Eye (tissue), 1 donor: ENCODE measurements at regions not wholly inside any gene's neighbourhood (a gene's known extent, or its start where the extent isn't known, plus 50 kb on each side); places are given as distances from the start of the nearest gene placed in this dataset.

Experiments used
- DNase-seq: peaks from one replicate; pipeline ENCODE4 v3.0.0-alpha.2; 2015

DNA sequence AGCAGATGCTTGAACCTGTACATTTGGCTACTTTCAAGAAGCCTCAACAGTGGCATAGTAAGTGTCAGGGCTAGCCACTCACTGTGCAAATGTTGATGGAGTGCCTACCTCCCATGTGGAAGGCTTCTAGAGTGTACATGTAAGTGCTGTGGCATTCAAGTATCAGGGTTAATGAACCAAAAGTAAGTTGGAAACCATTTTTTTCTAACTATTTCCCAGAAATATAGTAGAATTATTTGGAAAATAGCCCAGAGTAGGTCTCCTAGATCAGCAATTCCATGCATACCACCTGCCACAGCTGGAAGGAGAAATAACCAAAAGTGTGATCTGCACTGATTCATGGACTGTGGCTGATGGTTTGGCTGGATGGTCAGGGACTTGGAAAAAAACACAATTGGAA lies 53.3 kb downstream of the FOXD1 start:
- no peak for DNase-seq

- DNase-seq: no peak
Measured at GRCh38 chr5:73394610-73395009, 54.0 kb downstream of the FOXD1 start.

DNA sequence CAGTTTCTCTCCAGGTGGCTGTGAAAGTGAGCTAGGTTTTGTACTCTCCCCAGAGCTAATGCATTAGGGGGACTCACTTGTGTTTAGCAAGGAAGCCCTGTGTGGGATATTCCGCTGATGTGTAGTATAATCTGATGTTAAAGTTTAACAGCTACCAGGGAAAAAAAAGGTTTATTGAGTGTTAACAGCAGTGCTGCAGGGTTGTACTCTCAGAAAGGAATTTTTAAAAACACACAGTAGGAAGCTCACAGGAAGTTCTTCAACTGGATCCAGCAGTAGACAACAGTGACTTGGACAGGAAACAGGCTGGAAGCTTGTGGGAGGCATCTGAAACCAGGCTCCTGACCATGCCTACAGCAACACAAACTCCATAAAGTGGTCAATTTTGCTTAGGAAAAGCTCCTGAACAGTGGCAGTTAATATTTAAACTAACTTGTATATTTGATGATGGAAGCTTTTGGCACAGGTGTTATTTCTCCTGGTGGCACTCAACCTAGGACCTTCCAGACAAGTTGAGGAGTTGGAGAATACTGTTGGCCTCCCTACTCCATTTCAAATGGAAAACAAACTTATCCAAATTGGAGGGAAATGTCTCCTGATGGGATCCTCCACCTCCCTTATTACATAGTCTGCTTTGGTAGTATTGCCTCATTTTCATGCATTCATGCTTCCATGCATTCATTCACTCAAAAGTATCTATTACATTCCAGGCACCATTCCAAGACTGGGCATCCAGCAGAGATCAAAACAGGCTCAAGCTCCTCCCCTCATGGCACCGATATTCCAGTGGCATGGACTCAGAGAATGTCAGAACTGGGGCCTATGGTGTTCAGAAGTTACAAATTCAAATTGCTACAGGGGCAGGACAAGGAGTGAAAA lies 54.7 kb downstream of the FOXD1 start:
- DNase-seq: no peak

DNA sequence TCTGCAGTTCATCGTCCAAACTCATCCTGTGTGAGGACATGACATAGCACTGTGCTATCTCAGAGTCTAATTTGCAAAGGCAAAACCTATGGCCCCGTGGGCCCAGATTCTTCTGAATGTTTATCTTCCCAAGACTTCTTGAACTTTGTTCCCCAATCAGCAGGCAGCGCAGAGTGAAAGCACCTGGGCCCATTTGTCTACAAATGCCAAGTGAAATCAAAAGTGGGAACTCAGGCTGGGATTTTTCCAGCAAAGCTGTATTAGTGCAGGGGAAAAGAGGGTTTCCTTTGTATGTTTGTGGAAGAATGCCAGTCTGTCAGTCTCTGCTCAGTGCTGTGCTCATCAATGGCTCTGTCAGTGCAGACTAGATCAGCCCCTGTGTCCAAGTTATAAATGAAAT lies 55.8 kb downstream of the FOXD1 start:
- DNase-seq: no peak

DNA sequence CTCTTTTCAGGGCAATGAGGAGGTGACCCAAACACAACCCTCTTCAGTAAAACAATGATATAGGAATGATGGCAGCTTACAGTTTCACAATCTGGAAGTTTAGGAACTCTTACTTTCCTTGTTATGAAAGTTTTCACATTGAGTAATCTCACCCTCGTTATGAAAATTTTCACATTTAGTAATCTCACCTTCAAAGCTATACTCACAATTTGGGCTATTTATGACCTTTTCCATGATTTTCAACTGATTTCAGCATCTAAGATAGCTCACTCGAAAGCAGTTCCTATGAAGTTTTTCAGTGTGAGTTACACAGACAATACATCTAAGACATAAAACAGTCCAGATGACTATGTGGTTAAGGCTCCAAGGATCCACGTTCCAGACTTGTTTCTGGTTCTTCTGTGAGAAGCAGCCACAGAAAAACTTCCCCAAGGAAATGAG lies 57.1 kb downstream of the FOXD1 start:
- no peak for DNase-seq

- no peak for DNase-seq
Measured at GRCh38 chr5:73390972-73391371, 57.6 kb downstream of the FOXD1 start.

GRCh38 chr5:73388740-73389139 lies 59.8 kb downstream of the FOXD1 start:
- DNase-seq: peak; percentile 59

DNA sequence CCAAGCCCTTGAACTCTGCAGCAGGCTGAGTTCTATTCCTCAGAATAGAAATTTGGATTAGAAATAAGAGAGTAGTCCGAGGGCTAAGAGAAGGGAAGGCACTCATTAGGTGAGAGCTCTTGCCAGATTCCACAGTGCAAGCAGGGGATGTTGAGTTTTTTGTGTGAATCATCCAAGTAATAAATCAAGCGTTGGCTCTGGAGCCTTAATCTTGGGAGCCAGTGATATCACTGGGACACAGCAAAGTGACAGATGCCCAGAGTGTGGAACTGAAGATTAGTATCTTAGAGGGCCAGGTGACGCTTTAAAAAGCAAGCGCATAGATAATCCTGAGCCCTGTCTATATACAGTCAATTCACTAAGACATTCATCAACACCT lies 60.3 kb downstream of the FOXD1 start:
- DNase-seq: no peak

DNA sequence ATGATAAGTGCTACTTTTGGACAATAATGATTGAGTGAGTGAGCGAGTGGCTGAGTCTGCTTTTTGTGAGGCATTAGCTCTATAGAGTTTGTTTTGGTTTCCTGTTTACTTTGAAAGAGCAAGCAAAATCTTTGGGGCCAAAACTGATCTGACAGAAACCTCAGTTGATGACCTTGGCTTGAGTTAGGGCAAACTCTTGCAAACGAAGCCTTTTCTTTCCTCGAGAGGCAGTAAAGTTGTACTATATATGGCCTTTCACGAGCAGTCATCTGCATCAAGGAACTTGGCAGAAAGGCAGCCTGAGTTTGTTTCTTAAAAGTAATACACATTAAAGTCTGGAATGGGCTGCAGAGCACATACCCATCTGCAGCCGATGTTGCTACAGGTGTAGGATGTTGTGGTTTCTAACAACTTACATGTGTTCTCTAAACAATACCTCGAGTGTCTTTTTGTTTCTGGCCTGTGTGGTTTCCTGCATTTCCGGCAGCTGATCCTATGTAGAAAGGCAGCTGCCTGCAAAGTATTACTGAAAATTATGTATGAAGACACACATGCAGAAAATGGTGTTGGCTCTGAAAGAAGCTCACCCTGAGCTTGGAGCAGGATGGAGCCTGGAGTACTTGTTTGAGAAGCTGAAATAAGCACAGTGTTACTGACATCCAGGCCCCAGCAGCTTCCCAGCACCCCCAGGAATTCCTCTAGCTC lies 60.8 kb downstream of the FOXD1 start:
- peak; percentile 37 for DNase-seq

DNA sequence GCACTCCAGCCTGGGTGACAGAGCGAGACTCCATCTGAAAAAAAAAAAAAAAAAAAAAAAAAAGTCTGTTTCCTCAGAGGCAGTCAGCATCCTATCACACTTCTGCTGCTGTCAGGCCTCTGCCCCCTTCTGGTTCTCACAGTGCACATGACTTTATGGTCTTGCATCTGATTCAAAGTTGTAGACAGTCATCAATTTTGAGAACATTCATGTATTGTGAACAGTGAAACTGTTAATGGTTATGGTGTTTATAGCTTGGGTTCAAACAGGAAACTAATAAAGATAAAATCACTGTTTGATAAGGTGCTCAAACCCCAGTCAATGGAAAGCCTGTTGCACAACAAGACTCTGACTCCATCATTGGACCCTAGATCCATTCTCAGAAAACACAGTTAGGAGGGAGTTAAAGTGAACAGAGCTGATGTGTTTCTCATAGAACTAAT lies 61.4 kb downstream of the FOXD1 start:
- no peak for DNase-seq

DNA sequence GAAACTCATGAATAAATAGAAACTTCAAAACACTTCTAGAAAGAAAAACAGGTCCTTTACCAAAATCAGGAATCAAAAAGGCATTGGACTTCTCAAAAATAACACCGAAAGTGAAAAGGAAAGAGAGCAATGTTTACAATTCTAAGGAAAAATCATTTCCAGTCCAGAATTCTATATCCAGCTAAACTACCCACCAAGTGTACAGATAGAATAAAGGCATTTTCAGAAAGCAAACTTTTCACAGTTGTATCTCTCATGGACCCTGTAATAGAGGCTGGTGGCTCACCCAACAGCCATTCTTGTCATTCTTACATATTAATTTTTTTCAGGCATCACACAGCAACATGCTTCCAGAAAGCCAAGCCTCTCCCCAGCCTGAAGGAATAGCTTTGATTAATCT lies 63.7 kb downstream of the FOXD1 start:
- DNase-seq: no peak

DNA sequence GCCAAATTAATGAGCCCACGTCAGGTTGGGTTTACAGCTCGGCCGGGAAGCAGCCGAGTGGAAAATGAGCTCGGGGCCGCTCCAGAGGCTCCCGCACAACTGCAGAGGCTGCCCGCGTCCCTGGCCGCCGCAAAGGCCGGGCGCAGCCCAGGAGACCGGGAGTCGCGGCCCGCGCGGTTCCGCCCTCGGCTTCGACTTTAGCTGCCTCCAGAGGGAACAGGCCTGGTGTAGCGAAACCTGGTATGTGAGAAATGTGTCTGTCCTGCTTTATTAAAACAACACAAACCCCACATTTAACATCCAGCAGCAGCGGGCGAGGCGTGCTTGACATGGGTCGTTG lies 66.2 kb downstream of the FOXD1 start:
- DNase-seq: peak; percentile 92

DNA sequence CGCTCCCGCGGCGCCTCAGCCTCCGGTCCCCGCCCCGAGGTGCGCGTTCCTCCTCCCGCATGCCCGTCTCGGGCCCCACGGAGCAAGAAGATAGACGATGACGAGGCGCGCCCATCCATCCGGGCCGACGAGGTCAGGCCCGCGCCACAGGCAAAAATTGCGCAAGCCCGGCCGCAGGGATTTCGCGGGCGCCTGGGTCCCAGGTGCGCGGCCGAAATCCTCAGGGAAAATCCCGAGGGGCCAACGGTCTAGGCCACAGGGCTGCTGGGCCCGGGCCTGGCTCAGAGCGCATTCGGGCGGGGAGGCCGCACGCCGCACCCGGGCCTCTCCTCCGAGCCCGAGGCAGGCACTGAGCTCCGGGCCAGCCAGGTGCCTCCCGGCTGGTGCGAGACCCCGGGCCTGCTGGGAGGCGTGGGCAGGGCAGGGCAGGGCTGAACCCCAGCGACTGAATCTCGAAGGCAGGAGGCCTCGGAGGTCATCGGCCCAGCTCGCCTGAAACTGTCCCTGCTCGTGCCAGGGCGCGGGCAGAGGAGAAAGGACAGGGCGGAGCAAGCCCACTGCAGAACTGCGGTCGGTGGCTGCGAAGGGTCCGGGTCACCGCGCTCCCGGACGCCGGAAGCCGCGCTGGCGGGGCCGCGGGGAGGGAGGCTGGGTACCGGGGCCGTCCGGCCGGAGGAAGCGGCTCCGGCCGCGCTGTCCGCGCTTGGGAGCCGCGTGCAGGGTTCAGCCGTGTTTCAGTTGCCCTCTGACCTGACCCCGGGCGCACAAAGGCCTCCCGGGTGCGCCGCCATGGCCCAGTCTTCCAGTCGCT lies 66.8 kb downstream of the FOXD1 start:
- no peak for DNase-seq

GRCh38 chr5:73380710-73381589 lies 67.6 kb downstream of the FOXD1 start:
- peak; percentile 75 for DNase-seq

GRCh38 chr5:73380041-73380440 lies 68.5 kb downstream of the FOXD1 start:
- DNase-seq: peak; percentile 74

DNA sequence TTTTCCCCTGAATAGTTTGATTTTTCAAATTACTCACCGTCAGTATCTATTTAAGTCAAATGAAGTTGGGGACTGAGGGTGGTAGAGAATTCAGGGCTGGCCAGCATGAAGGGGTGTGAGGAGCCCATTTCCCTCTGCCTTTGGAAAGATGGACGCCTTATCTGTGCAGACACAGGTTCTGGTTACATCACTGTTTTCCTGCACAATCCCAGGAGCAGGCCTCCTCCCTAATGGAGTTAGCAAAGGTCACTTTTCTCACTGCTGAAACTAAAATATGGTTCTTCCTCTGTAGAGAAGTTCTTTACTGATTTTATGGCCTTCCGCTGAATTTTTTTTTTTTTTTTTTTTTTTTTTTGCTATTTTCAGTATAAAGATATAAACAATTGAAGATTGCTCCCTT lies 69.1 kb downstream of the FOXD1 start:
- peak; percentile 49 for DNase-seq

DNA sequence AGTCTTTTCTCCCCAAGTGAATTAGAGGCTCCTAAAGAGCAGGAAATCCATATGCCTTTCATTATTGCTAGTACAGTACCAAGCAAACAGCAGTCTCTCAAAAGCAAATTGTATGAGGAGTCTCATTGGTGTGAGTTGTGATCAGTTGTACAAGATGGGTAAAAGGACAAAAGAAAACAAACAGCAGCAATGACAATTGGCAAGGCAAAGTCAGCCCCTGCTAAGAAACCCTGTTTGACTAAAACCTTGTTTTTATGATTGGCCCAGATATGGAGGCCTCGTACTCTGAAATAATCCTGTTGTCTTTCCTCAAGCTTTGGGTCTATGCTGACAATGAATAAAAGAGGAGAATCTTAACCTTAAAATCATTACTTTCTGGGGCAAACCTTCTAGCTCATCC lies 69.8 kb downstream of the FOXD1 start:
- DNase-seq: no peak

- DNase-seq: no peak
Measured at GRCh38 chr5:73378070-73378469, 70.5 kb downstream of the FOXD1 start.

- no peak for DNase-seq
Measured at GRCh38 chr5:73376618-73377170, 71.9 kb downstream of the FOXD1 start.

- DNase-seq: no peak
Measured at GRCh38 chr5:73375949-73376348, 72.6 kb downstream of the FOXD1 start.

DNA sequence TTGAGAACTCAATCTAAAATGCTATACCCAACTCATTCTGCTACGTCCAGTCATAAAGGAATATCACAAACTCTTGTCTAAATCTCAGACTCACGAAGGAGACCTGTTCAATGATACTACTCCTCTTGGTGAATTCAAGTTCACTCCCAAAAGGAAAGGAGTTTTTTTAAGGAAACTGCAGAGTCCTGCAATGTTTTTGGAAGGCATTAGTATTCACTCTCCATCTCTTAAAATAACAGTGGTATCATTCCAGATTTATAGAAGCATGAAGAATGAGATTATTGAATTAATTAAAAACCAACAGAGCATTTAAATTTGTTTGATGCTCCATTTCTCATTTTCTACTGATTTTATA lies 73.4 kb downstream of the FOXD1 start:
- DNase-seq: no peak

DNA sequence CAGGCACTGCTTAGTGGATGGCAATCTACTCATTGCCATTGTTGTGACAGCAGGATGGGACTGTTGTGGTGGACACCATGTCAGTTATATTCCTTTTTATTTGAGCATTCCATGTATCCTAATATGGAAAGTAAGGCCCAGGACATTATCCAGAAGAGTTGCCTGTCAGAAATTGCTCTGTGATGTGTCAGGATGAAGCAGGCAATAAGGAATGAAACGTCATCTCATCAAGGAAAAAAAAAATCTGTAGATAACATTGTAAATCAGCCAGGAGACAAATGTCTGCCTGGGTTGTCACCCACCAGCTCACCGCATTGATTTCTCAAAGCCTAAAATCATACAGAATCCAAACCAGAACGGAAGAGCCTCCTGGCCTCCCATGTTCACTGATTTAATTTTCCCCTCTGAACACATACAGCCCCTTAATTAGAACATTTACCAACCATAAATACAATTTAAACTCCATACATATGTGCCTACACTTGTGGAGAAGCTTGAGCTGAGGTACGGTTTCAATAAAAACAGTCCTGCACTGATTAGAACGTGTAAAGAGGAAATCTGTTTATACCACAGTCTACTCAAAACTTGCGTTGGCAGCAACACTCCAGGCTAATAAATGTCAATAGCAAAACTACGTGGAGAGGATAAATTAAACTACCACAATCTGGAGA lies 73.9 kb downstream of the FOXD1 start:
- no peak for DNase-seq
